HG02943 (cell line): ENCODE measurements at regions not wholly inside any gene's neighbourhood (a gene's known extent, or its start where the extent isn't known, plus 50 kb on each side); places are given as distances from the start of the nearest gene placed in this dataset.

Source experiments
- ATAC-seq: cut with Tn5 transposase; IDR thresholded peaks from one replicate; pipeline ENCODE4 v1.9.1; 2021; ENCODE audit warnings: mild to moderate bottlenecking, low read depth, moderate library complexity; ENCODE audit not compliant: unreplicated experiment

- no peak for ATAC-seq
Observed at GRCh38 chr12:98446060-98446459, 69.3 kb upstream of the TMPO start.

- no peak for ATAC-seq
Observed at GRCh38 chr12:98446682-98447081, 68.7 kb upstream of the TMPO start.

- ATAC-seq = no peak
Observed at GRCh38 chr12:98449584-98449983, 65.8 kb upstream of the TMPO start.

- ATAC-seq = no peak
Observed at GRCh38 chr12:98453070-98453469, 62.3 kb upstream of the TMPO start.

- no peak for ATAC-seq
Observed at GRCh38 chr12:98453492-98453891, 61.9 kb upstream of the TMPO start.

- ATAC-seq = no peak
Observed at GRCh38 chr12:98456041-98456440, 59.3 kb upstream of the TMPO start.

GRCh38 chr12:98456576-98457573 lies 58.5 kb upstream of the TMPO start:
- no peak for ATAC-seq

- no peak for ATAC-seq
Observed at GRCh38 chr12:98464190-98464589, 51.2 kb upstream of the TMPO start.

GRCh38 chr12:98465505-98465904 lies 49.9 kb upstream of the TMPO start:
- ATAC-seq = no peak
